GM19372 (cell line): ENCODE measurements at regions not wholly inside any gene's neighbourhood (a gene's known extent, or its start where the extent isn't known, plus 50 kb on each side); places are given as distances from the start of the nearest gene placed in this dataset.
"Not testable (repeated sequence)": the region's sequence is repeated elsewhere in the genome, so short reads cannot be mapped to it uniquely, and the experiment has no call there.

Source experiments
- ATAC-seq: cut with Tn5 transposase; IDR thresholded peaks from one replicate; pipeline ENCODE4 v1.9.1; 2021; ENCODE audit warnings: mild to moderate bottlenecking, low read depth, moderate library complexity; ENCODE audit not compliant: unreplicated experiment

- no peak for ATAC-seq
Observed at GRCh38 chr4:16450724-16451123, 224.5 kb upstream of the TAPT1 start.

GRCh38 chr4:16450031-16450430, 223.8 kb upstream of the TAPT1 start:
- no peak for ATAC-seq

GRCh38 chr4:16449406-16449805, 223.1 kb upstream of the TAPT1 start:
- no peak for ATAC-seq

DNA sequence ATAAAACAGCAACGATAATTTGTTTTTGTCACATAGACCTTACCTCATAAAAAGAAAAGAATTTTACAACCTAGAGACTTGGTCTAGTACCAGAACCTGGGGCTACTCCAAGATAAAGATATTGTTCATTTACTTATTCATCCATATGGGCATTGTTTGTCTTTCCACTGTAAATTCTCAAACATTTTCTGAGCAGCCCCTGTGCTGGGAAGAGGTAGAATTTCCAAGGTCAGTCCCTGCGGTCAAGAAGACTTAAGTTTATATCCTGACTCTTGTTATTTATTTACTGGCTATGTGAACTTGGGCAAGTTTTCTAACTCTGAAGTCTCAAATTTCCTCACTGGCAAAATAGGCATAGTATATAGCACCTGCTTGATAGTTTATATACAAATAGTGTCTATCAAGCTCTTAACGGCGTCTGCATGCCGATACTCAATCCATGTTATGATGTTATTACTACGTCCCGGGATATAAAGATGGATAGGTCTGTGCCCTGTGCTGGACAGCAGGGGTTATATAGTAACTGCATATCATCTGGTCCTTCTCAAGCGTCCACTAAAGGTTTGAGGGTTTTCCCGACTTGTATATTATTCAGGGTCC, 222.1 kb upstream of the TAPT1 start:
- ATAC-seq = no peak

DNA sequence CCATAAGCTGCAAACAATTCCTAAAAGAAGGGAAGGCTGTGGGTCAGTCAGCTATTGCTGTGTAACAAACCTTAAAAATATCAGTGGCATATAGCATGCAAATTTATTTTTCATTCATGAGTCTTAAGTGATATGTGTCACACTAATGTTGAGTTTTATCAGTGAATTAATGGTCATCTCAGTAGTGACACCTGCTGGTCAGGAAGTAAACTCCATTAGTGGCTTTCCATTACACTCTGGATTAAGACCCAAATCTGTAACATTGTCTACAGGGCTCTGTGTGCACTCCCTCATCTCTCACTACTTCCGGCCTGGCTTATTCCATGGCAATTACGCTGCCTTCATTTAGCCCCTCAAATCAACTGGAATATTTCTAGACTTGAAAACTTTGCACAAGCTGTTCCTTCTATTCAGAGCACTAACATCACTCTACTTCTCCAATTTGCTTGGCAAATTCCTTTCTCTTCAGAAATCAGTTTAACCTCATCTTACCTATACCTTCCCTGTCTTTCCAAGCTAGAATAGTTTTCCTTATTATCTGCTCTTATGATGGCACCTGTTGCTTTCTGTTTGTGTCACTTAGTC, 217.3 kb upstream of the TAPT1 start:
- peak; percentile 71 for ATAC-seq

- no peak for ATAC-seq
Observed at GRCh38 chr4:16442296-16442695, 216.0 kb upstream of the TAPT1 start.

DNA sequence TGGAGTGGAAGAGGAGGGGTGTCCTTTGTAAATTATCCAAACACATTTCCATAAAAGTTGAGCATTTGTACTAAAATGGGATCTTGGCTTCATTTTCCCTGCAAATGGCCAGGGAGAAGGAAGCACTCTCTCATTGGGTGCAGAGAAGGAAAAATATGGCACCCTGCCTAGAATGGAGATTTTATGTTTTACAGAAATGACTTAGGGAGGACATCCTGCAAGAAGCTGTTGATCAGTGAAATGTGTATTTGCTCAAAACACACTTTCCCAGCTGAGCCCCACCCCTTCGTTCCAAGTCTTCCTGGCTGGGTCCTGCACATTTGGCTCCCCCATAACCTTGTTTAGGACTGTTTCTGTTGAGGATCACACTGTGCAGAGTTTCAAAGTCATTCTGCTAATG, 213.5 kb upstream of the TAPT1 start:
- no peak for ATAC-seq

DNA sequence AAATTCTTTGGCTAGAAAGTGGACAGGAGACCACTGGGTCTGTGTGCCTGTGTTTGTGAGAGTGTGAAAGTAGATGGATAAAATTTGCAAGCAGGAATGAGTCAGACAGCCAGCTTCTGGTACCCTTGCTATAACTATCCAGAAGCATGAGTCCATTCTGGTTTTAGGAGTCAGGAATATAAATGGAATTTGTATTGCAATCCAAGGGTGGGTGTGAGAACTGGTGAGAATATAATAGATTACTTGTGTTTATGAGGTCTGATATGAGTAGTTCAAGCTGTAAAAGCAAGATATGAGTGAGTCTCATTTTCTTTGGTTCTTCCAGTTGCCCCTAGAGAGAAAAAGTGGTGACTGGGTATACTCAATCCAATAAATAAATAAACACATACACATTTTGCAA, 212.7 kb upstream of the TAPT1 start:
- ATAC-seq = no peak

DNA sequence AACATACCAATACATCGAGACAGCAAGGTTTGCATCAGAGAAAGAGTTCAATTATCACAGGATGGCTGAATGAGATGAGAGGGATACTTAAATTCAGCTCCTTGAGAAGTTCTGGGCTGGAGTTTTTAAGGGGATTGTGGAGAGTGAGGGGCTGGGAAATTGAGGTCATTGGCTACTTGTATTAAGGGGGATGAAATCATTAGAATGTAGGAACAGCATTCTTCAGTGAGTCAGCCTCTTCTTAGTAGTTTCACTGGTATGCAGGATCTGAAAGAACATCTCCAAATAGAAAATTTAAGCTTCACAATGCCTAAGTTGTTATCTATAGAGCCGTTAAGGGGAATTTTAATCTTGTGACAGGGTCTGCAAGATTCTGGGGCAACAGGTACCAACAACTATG, 211.6 kb upstream of the TAPT1 start:
- no peak for ATAC-seq

DNA sequence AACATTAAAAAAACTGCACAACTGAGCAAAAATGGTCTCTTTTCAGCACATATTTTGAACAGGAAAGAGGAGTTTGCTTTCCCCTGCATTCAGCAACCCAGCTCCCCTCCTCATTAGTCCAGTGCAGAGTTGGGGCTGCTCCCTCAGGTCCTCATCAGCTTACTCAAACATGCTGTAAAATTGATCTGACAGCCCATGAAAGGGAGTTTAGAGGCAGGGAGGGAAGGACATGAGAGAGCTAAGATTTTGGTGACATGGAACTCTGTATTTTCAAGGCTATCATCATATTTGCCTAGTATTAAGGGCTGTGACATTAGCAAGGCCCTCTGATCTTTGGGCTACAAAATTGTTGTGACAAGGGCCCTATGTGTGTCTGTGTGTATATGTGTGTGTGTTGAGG, 205.6 kb upstream of the TAPT1 start:
- no peak for ATAC-seq

- no peak for ATAC-seq
Observed at GRCh38 chr4:16418814-16419213, 192.5 kb upstream of the TAPT1 start.

- no peak for ATAC-seq
Observed at GRCh38 chr4:16417198-16417597, 190.9 kb upstream of the TAPT1 start.

- ATAC-seq = no peak
Observed at GRCh38 chr4:16416601-16417000, 190.3 kb upstream of the TAPT1 start.

DNA sequence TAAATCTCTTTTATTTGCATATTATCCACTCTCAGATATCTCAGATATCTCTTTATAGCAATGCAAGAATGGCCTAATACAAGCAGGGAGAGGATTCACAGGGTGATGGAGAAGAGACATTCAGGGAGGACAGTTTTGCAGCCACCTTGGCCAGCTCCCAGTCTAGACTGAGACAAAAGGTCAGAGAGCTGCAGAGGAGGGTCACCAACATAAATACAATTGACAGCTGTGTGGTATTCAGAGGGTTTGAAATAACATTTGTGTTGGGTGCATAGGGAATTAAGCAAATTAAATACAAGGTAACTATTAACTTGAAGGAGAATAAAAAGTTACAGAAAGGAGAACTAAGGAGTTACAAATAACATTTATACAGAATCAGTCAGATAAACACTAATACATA, 189.5 kb upstream of the TAPT1 start:
- ATAC-seq = no peak

DNA sequence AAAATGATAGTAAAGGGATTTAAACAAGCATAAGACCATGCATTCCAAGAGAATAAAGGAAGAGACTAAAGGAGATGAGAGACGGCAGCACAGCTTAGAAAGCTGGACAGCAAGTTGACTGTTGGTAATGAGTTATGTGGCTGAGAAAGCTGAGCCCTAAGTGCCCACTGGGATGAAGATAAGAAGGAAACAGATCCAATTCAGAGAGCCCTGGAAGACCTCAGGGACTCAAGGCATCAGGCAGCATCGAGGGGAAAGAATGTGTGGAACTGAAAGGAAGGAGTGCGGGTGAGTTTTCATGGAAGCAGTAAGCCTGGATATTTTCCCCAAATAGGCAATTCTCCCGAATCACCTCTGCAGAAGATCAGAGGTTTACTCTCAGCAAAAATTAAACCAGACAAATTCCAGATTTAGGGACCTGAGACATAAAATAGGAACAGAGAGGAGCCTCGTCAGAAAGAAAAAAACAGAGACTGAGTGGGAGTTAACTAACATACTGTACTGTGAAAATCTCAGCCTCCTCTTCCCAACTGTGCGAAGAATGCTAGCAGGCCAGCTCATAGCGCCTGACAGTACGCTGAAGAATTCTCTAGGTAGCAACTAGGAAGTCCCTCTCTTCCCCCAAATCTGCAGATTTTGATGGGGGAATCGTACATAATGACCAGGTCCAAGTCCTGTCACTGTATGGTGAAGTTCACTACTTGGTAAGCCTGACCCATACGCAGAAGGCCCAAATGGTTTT, 187.7 kb upstream of the TAPT1 start:
- ATAC-seq = no peak

- no peak for ATAC-seq
Observed at GRCh38 chr4:16411501-16412085, 185.3 kb upstream of the TAPT1 start.

- ATAC-seq = not testable (repeated sequence)
Observed at GRCh38 chr4:16393216-16393615, 166.9 kb upstream of the TAPT1 start.

- ATAC-seq = no peak
Observed at GRCh38 chr4:16391196-16391595, 164.9 kb upstream of the TAPT1 start.

- ATAC-seq = no peak
Observed at GRCh38 chr4:16387448-16387847, 161.2 kb upstream of the TAPT1 start.

GRCh38 chr4:16386711-16387320, 160.5 kb upstream of the TAPT1 start:
- ATAC-seq = no peak

GRCh38 chr4:16384576-16384975, 158.3 kb upstream of the TAPT1 start:
- ATAC-seq = no peak
